DND-41 (cell line): ENCODE measurements at regions not wholly inside any gene's neighbourhood (a gene's known extent, or its start where the extent isn't known, plus 50 kb on each side); places are given as distances from the start of the nearest gene placed in this dataset.

Source experiments
- ATAC-seq: fragments of 200-7000 bp; cut with Tn5 transposase; 3 replicates; pipeline ENCODE4 v1.9.1; 2021; ENCODE audit warnings: low read depth; ENCODE audit not compliant: insufficient read depth
- DNase-seq: peaks from one replicate; pipeline ENCODE4 v3.0.0-alpha.2; 2020
- H2AFZ ChIP-seq: 2 replicates; pipeline ENCODE4 v1.6.0; 2012; ENCODE audit warnings: low read depth, low read length
- H3K27ac ChIP-seq: 2 replicates; pipeline ENCODE4 v1.5.1; 2012; ENCODE audit warnings: low read length, inconsistent platforms
- H3K27me3 ChIP-seq: fragments of 200-600 bp; sonication (generic); 2 replicates; pipeline ENCODE4 v1.6.0; 2012; ENCODE audit warnings: low read length, mild to moderate bottlenecking, inconsistent platforms; ENCODE audit not compliant: insufficient read depth, poor library complexity
- H3K36me3 ChIP-seq: 2 replicates; pipeline ENCODE4 v1.5.1; 2012; ENCODE audit warnings: low read length, inconsistent platforms; ENCODE audit not compliant: insufficient read depth
- H3K4me1 ChIP-seq: 2 replicates; pipeline ENCODE4 v1.5.1; 2012; ENCODE audit warnings: mild to moderate bottlenecking, low read length; ENCODE audit not compliant: insufficient read depth
- H3K4me2 ChIP-seq: 2 replicates; pipeline ENCODE4 v1.6.0; 2012; ENCODE audit warnings: mild to moderate bottlenecking, moderate library complexity, low read length, inconsistent platforms; ENCODE audit not compliant: insufficient read depth
- H3K4me3 ChIP-seq, 2 experiments: fragments of 200-600 bp in 1 of 2; shearing (Covaris generic) in 1 of 2; 2 replicates each; pipeline ENCODE4 v1.5.1; 2012 to 2016; ENCODE audit warnings: inconsistent platforms in 2 of 2, low read length in 2 of 2, mild to moderate bottlenecking in 2 of 2, low read depth in 1 of 2, moderate library complexity in 1 of 2
- H3K79me2 ChIP-seq: 2 replicates; pipeline ENCODE4 v1.6.0; 2012; ENCODE audit warnings: low read length, inconsistent platforms; ENCODE audit not compliant: insufficient read depth
- H3K9ac ChIP-seq: 2 replicates; pipeline ENCODE4 v1.6.0; 2012; ENCODE audit warnings: low read depth, mild to moderate bottlenecking, inconsistent platforms, low read length, moderate library complexity
- H3K9me3 ChIP-seq: 2 replicates; pipeline ENCODE4 v1.5.1; 2012; ENCODE audit warnings: low read length, moderate library complexity, mild to moderate bottlenecking, inconsistent platforms; ENCODE audit not compliant: insufficient read depth, severe bottlenecking
- H4K20me1 ChIP-seq: 2 replicates; pipeline ENCODE4 v1.6.0; 2012; ENCODE audit warnings: low read length; ENCODE audit not compliant: insufficient read depth
- CTCF ChIP-seq: IDR thresholded peaks from 2 replicates; pipeline ENCODE4 v1.5.1; 2012; ENCODE audit warnings: borderline replicate concordance, low read length, moderate library complexity, mild to moderate bottlenecking; ENCODE audit not compliant: poor library complexity, severe bottlenecking; ENCODE audit errors: extremely low read depth
- EZH2 ChIP-seq: IDR thresholded peaks from 3 replicates; pipeline ENCODE4 v1.6.1; 2012; ENCODE audit warnings: borderline replicate concordance, low read depth, mild to moderate bottlenecking, moderate library complexity, low read length, inconsistent platforms; ENCODE audit not compliant: severe bottlenecking

GRCh38 chr10:111824128-111824527 is 359.4 kb downstream of the GPAM start:
- TF ChIP-seq EZH2 (no peak), CTCF (no peak)
- Histone ChIP-seq H4K20me1 (no peaks in the 10 kb centered on the region), H3K9ac (no peak overlapping the region), H3K4me2 (no peak overlapping the region), H3K9me3 (no peaks in the 10 kb centered on the region), H2AFZ (no peak overlapping the region), H3K27me3 (peaks cover 3% of the 10 kb centered on the region), H3K4me3 (no peak overlapping the region), H3K79me2 (no peaks in the 10 kb centered on the region), H3K27ac (no peak overlapping the region), H3K4me1 (no peaks in the 10 kb centered on the region), H3K36me3 (no peaks in the 10 kb centered on the region)
- DNase-seq, result no peak
- ATAC-seq, result no peak

GRCh38 chr10:111830359-111830758 is 353.2 kb downstream of the GPAM start:
- Histone ChIP-seq H4K20me1 (no peaks in the 10 kb centered on the region), H3K4me1 (no peaks in the 10 kb centered on the region), H3K9ac (no peak overlapping the region), H3K9me3 (no peaks in the 10 kb centered on the region), H3K79me2 (no peaks in the 10 kb centered on the region), H3K4me3 (no peak overlapping the region), H3K4me2 (no peak overlapping the region), H3K27ac (no peak overlapping the region), H3K27me3 (peaks cover 3% of the 10 kb centered on the region), H3K36me3 (no peaks in the 10 kb centered on the region), H2AFZ (no peak overlapping the region)
- TF ChIP-seq EZH2 (no peak), CTCF (no peak)
- DNase-seq, result no peak
- no peak for ATAC-seq

- Histone ChIP-seq H3K4me2 (no peak overlapping the region), H3K9me3 (no peaks in the 10 kb centered on the region), H3K36me3 (no peaks in the 10 kb centered on the region), H3K9ac (no peak overlapping the region), H3K79me2 (no peaks in the 10 kb centered on the region), H3K27ac (no peak overlapping the region), H3K27me3 (peaks cover 3% of the 10 kb centered on the region), H3K4me1 (no peaks in the 10 kb centered on the region), H2AFZ (no peak overlapping the region), H3K4me3 (no peak overlapping the region), H4K20me1 (no peaks in the 10 kb centered on the region)
- TF ChIP-seq CTCF, result no peak
- DNase-seq (no peak), ATAC-seq (no peak)
Observed at GRCh38 chr10:111831058-111831457, 352.5 kb downstream of the GPAM start.

- Histone ChIP-seq H3K9ac (no peak overlapping the region), H3K9me3 (no peaks in the 10 kb centered on the region), H2AFZ (no peak overlapping the region), H3K79me2 (no peaks in the 10 kb centered on the region), H3K27ac (no peak overlapping the region), H3K27me3 (no peaks in the 10 kb centered on the region), H3K4me2 (no peak overlapping the region), H3K4me3 (no peak overlapping the region), H3K4me1 (no peaks in the 10 kb centered on the region), H3K36me3 (no peaks in the 10 kb centered on the region), H4K20me1 (no peaks in the 10 kb centered on the region)
- TF ChIP-seq CTCF, result no peak
- no peak for TF ChIP-seq EZH2
- DNase-seq (no peak), ATAC-seq (no peak)
Observed at GRCh38 chr10:111833251-111833650, 350.3 kb downstream of the GPAM start.
